Heart right ventricle (tissue), 16 donors: ENCODE measurements at regions not wholly inside any gene's neighbourhood (a gene's known extent, or its start where the extent isn't known, plus 50 kb on each side); places are given as distances from the start of the nearest gene placed in this dataset.

Source experiments
- ATAC-seq, 8 donors: fragments of 200-7000 bp; cut with Tn5 transposase; one replicate each; pipeline ENCODE4 v1.9.1; 2020; ENCODE audit warnings: mild to moderate bottlenecking in 8 of 8, moderate library complexity in 8 of 8, moderate number of reproducible peaks in 1 of 8
- DNase-seq, 2 donors: peaks; one replicate each; pipeline ENCODE4 v3.0.0-alpha.2; 2020
- H3K27ac ChIP-seq, 10 donors: fragments of 200-600 bp; sonication (generic) in 2 of 10; one replicate each; pipeline versions ENCODE4 v1.5.0 to v1.8.0; 2020 to 2022; ENCODE audit warnings: mild to moderate bottlenecking in 3 of 10
- H3K27me3 ChIP-seq, 7 donors: fragments of 200-600 bp; one replicate each; pipeline ENCODE4 v1.8.0; 2021 to 2022; ENCODE audit warnings: mild to moderate bottlenecking in 2 of 7
- H3K36me3 ChIP-seq, 9 donors: fragments of 200-600 bp; sonication (generic) in 1 of 9; one replicate each; pipeline versions ENCODE4 v1.5.0 to v1.8.0; 2020 to 2022; ENCODE audit warnings: mild to moderate bottlenecking in 2 of 9
- H3K4me1 ChIP-seq, 9 donors: fragments of 200-600 bp; sonication (generic) in 1 of 9; one replicate each; pipeline versions ENCODE4 v1.5.0 to v1.8.0; 2020 to 2022; ENCODE audit warnings: mild to moderate bottlenecking in 4 of 9
- H3K4me3 ChIP-seq, 10 donors: fragments of 200-600 bp; sonication (generic) in 2 of 10; one replicate each; pipeline versions ENCODE4 v1.5.0 to v1.8.0; 2020 to 2022; ENCODE audit warnings: mild to moderate bottlenecking in 7 of 10, moderate library complexity in 2 of 10
- H3K9me3 ChIP-seq, 11 donors: fragments of 200-600 bp in 10 of 11; sonication (generic) in 2 of 11; one replicate each; pipeline versions ENCODE4 v1.5.0 to v1.8.0; 2013 to 2022; ENCODE audit warnings: mild to moderate bottlenecking in 2 of 11, control low read depth in 1 of 11, moderate library complexity in 1 of 11
- CTCF ChIP-seq, 9 donors: fragments of 200-600 bp; sonication (generic) in 2 of 9; IDR thresholded peaks; one replicate each; pipeline versions ENCODE4 v1.5.0 to v1.8.0; 2021 to 2022; ENCODE audit warnings: antibody characterized with exemption in 9 of 9, mild to moderate bottlenecking in 5 of 9, moderate library complexity in 1 of 9
- WGBS, 2 donors: extraction: QIAGEN DNeasy Blood & Tissue Kit; methylation state at CpG; one replicate each; pipeline ENCODE4 v1.1.7; 2013; ENCODE audit warnings: inconsistent platforms in 1 of 2; 5-methylcytosine and 5-hydroxymethylcytosine counted together
- intact Hi-C, 10 donors: fragments of 100-400 bp; cut with DNase I; formaldehyde crosslinking; loops; one replicate each; pipeline versions ENCODE4 v1.11.1 to v1.14.2; 2022
- donor health status: Arrhythmogenic right ventricular cardiomyopathy.
- donor health status: ischemic (EF 13 %, LVEDD 7.1; RV severe dilation, severe dysfunction).
- donor health status: healthy with polysubstance abuse.
- donor health status: DM: no; HTN: yes; CAD: no.
- donor health status: DM: no; HTN: no; CAD: no.
- donor health status: ischemic (EF 25% LVEDD 6.9; RV normal size, moderate dysfunction).
- donor health status: ischemic (EF 25% LVEDD 5.7; RV mildly dilated, moderate dysfunction).
- donor health status: healthy.
- donor health status: DM: yes; HTN: yes; CAD: no.
- donor health status: Ischemic cardiomyopathy.
- donor health status: ischemic (EF 35%, LVEDD 5.7; RV mildly dilated, moderate dysfunction).
- donor health status: nonischemic (EF 11% LVEDD 7.7; RV severe dilation, severe dysfunction).
- donor health status: DM: yes; HTN: yes; CAD: no.
- donor health status: PGD.
- donor health status: ischemic (EF 29% LVEDD 5.4; RV normal size, mild dysfunction).
- donor health status: nonischemic (EF 23%, LVEDD 6.1; RV moderate dilation, normal function).

DNA sequence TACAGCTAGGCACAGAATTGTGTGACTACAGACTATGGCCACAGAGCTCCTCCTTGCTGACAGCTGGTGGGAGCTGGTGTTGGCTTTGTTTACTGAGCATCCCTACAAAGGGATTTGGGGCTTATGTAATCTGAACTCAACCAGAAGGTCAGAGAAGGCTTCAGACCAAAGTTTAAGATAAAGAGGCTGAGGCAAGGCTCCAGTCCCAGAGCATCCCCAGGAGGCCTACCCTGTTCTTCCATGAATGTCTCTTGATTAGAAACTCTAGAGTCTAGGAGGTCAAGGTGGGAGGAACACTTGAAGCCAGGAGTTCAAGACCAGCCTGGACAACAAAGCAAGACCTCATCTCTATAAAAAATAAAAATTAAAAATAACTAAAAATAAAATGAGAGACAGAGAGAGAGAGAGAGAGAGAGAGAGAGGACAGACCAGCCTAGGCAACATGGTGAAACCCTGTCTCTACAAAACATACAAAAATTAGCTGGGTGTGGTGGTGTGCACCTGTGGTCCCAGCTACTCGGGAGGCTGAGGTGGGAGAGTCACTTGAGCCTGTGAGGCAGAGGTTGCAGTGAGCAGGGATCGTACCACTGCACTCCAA, 125.5 kb upstream of the SERPIND1 start:
- H3K27me3 ChIP-seq: peaks cover 0 to 4% (median 0%) of the 10 kb centered on the region in 7 donors
- H3K4me3 ChIP-seq: no peak overlapping the region
- no peaks in the 10 kb centered on the region for H3K9me3 ChIP-seq
- intact Hi-C loops: no loop called here
- no peaks in the 10 kb centered on the region for H3K4me1 ChIP-seq
- ATAC-seq: no peak
- TF ChIP-seq CTCF (IDR thresholded peaks at IDR 0.05): no peak
- no peak overlapping the region for H3K27ac ChIP-seq
- no peaks in the 10 kb centered on the region for H3K36me3 ChIP-seq
- DNase-seq: no peak
- WGBS, 2 donors: 85% methylated on average over 2 of the region's 2 CpGs

DNA sequence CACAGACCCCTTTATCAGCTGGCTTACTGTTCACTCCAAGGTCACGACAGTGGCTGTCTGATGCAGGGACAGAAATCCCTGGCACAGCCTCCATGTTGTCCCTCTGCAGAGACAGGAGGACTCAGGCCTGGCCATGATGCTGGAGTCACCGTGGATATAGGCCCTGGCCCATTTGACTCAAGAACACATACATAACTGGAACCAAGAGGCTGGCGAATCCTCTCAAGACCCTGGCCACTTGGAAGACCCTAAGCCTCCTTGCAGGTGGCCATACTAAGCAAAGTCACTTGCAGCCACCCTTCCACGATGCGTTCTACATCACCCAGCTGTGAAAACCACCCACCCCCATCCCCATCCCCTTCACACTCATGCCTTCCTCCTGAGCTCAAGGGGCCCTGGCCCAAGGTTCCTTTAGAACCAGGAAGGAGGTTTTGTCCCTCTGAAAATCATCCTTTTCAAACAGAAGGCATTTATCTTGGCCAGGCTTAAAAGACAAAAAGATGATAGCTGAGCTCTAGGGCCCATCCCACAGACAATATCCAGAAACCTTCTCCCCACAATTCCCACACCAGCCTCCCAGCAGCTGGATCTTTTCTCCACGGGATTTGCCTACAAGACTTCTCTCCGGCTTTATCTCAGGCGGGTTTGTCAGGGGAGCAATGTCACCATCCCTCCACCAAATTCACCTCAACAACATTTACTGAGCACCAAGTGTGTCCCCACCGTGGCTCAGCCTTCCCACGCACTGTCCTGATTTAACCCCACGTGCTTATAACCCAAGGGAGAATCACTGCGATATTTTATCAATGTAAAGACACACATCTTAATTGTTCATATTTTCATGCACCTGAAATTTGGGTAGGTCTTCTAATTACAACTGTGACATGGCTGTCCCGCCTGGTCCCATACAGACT, 123.4 kb upstream of the SERPIND1 start:
- intact Hi-C loops: no loop called here
- H3K4me3 ChIP-seq: no peak overlapping the region
- no peaks in the 10 kb centered on the region for H3K4me1 ChIP-seq
- TF ChIP-seq CTCF (IDR thresholded peaks at IDR 0.05): no peak
- no peaks in the 10 kb centered on the region for H3K27me3 ChIP-seq
- no peak overlapping the region for H3K27ac ChIP-seq
- 77 to 82% methylated on average over 13 of the region's 13 CpGs for WGBS, 2 donors
- no peaks in the 10 kb centered on the region for H3K9me3 ChIP-seq
- H3K36me3 ChIP-seq: no peaks in the 10 kb centered on the region
- ATAC-seq: no peak
- no peak for DNase-seq

GRCh38 chr22:20651286-20651685, 122.6 kb upstream of the SERPIND1 start:
- ATAC-seq (no peak), DNase-seq (no peak)
- 79 to 89% methylated on average over 2 of the region's 2 CpGs for WGBS, 2 donors
- no peak overlapping the region for H3K4me3 ChIP-seq
- H3K36me3 ChIP-seq: no peaks in the 10 kb centered on the region
- H3K27me3 ChIP-seq: no peaks in the 10 kb centered on the region
- H3K9me3 ChIP-seq: no peaks in the 10 kb centered on the region
- H3K4me1 ChIP-seq: no peaks in the 10 kb centered on the region
- H3K27ac ChIP-seq: no peak overlapping the region
- no peak for TF ChIP-seq CTCF (IDR thresholded peaks at IDR 0.05)
- intact Hi-C loops: no loop called here

GRCh38 chr22:20652130-20652529, 121.8 kb upstream of the SERPIND1 start:
- intact Hi-C loops: no loop called here
- Histone ChIP-seq H3K4me1 (no peaks in the 10 kb centered on the region), H3K36me3 (no peaks in the 10 kb centered on the region), H3K27ac (no peak overlapping the region), H3K9me3 (no peaks in the 10 kb centered on the region), H3K27me3 (no peaks in the 10 kb centered on the region), H3K4me3 (no peak overlapping the region)
- ATAC-seq: no peak
- no peak for TF ChIP-seq CTCF (IDR thresholded peaks at IDR 0.05)
- WGBS, 2 donors: 90 to 95% methylated on average over 6 of the region's 6 CpGs
- DNase-seq: no peak
